ENCODE measurements at regions not wholly inside any gene's neighbourhood (a gene's known extent, or its start where the extent isn't known, plus 50 kb on each side); places are given as distances from the start of the nearest gene placed in this dataset.
"Not testable (repeated sequence)": the region's sequence is repeated elsewhere in the genome, so short reads cannot be mapped to it uniquely, and the experiment has no call there.

DNA sequence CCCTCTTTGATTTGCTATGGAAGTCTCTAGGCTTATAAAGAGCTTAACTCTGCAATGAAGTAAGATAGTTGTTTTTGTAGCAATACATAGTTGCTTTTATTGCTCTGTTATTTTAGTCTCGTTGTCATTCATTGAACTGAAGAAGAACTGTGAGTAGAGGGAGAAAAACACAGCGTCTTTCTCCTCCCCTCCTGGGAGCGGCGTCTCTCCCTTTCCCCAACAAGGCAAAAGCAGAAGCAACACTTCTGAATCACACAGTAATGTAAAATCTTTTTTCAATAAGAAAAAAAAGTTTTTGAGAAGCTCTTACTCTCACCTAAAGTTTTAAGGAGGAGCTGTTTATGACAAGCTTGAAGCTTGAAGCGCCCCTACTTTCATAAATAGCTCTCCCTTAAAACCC lies 119.3 kb upstream of the SLC7A14 start:
- DNase-seq (ENCODE audit: low read depth): no peak

GRCh38 chr3:170703121-170703588 lies 117.3 kb upstream of the SLC7A14 start:
- DNase-seq (ENCODE audit: low read depth): peak; percentile 81

DNA sequence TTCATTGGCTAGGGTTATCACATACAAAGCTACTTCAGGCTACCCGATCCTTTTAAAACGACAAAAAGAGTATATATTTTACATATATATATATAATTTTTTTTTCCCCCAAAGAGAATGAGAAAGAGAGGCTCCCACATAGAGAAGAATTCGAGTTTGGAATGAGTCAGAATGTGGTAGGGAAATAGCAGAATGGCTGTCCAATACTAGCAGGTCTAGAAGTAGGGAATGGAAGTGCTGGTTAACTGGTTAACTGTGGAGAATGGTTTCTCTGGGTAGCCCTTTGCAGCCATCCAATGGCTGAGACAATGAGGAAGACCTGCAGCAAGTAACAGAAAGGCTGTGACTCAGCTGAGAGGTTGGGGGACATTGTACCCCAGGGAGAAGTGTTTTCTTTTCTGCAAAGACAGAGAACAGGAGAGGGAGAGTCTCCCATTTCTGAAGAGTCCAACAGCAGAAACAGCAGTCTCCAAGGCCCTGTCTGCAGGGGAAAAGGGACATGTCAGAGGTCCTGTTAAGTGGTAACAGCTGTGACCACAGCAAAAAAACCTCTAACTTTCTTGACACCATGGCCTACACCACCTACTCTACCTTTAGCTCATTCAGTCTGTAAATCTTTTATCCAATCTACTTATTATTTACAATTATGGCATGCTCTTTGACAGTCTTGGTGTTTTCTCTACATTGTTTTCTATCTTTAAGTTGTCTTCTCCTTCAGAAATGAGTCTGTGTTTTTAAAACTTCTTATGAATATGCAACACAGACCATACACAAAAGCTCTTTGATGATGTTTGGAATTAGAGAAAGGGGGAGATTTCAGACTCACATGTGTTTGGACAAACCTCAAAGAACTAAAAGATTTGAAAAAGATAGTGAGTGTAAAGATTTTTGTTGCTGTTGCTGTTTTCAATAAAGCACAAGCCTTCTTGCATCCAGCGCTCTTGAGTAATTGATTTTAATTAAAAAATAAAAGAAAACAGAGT lies 116.1 kb upstream of the SLC7A14 start:
- DNase-seq (ENCODE audit: low read depth): no peak

GRCh38 chr3:170700054-170700404 lies 114.2 kb upstream of the SLC7A14 start:
- DNase-seq (ENCODE audit: low read depth): no peak

DNA sequence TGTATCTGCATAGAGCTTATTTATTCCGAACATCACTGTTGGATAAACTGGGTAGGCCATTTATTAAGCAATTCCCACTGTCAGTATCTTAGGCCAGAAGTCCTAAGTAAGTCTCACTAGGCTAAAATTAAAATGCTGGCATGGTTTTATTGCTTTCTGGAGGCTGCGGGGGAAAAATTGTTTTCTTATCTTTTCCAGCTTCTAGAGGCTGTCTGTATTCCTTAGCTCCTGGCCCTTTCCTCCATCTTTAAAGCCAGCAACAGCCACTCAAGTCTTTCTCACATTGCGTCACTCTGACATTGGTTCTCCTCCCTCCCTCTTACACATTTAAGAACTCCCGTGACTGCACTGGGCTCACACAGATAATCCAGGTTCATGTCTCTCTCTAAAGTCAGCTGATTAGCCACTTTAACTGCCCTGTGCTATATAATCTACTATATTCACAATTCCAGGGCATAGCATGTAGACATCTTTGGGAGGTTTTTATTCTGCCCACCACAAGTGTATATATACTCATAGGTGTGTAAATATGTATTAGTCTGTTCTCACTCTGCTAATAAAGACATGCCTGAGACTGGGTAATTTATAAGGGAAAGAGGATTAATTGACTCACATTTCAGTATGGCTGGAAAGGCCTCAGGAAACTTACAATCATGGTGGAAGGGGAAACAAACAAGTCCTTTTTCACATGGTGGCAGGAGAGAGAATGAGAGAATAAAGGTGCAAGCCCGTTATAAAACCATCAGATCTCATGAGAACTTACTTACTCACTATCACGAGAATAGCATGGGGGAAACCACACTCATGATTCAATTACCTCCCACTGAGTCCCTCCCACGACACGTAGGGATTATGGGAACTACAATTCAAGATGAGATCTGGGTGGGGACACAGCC lies 113.5 kb upstream of the SLC7A14 start:
- DNase-seq (ENCODE audit: low read depth): no peak

GRCh38 chr3:170697908-170698307 lies 112.0 kb upstream of the SLC7A14 start:
- DNase-seq (ENCODE audit: low read depth): no peak

DNA sequence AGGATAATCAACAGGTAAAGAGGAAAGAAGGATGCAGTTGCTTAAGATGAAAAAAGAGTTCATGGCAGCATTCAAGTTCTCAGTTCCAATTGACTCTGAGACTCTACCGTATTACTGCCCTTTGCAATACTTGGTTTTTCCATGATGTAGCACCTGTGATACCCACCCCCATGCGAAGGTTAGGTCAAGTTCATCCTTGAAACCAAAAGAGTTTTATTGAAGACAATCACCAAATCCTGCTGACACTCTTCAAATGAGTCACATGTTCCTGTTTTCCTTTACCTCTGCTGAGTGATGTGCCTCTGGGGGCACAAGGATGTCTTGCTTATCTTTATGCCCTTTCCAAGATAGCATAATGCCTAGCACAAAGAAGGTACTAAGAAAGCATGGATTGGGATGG lies 111.3 kb upstream of the SLC7A14 start:
- no peak for DNase-seq (ENCODE audit: low read depth)

- DNase-seq (ENCODE audit: low read depth): no peak
These were observed 109.7 kb upstream of the SLC7A14 start for GRCh38 chr3:170695486-170696064.

GRCh38 chr3:170692720-170693119 lies 106.8 kb upstream of the SLC7A14 start:
- DNase-seq (ENCODE audit: low read depth): no peak

DNA sequence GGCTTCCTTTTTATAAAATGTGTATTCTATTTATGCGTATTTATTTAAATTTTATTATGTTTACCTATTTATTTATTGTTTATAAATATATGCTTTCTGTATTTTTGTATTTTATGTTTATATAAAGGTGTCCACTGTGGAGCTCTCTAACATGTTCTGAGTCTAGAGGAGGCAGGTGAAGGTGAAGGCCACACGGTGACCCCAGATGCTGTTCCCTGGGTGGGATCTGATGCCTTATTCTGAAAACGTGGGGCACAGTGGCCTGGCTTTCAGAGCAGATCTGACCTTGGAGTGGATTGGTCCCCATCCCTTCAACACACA lies 104.7 kb upstream of the SLC7A14 start:
- no peak for DNase-seq (ENCODE audit: low read depth)

- no peak for DNase-seq (ENCODE audit: low read depth)
These were observed 104.2 kb upstream of the SLC7A14 start for GRCh38 chr3:170689893-170690660.

GRCh38 chr3:170689296-170689829 lies 103.5 kb upstream of the SLC7A14 start:
- peak; percentile 80 for DNase-seq (ENCODE audit: low read depth)

- not testable (repeated sequence) for DNase-seq (ENCODE audit: low read depth)
These were observed 102.3 kb upstream of the SLC7A14 start for GRCh38 chr3:170688222-170688621.

GRCh38 chr3:170680593-170680992 lies 94.7 kb upstream of the SLC7A14 start:
- no peak for DNase-seq (ENCODE audit: low read depth)

DNA sequence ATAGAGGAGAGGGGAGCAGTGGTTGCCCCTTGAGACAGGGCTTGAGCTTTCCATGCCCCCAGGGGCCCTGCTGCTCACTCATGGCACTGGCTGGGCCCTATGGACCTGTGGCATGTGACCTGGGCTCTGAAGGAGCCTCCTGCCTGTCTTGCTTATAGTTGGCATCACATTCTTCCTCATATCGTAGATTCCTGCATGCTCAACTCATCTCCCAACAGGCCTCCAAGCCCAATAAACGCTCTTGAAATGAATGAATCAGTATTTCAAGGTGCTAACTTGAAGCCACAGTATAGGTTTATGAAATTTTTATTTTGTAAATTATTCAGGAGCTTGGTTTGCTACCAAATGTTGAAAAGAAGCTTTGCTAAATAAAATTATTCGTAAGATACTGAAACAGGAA lies 93.3 kb upstream of the SLC7A14 start:
- DNase-seq (ENCODE audit: low read depth): no peak

- no peak for DNase-seq (ENCODE audit: low read depth)
These were observed 84.6 kb upstream of the SLC7A14 start for GRCh38 chr3:170670504-170670903.

GRCh38 chr3:170662986-170663385 lies 77.1 kb upstream of the SLC7A14 start:
- not testable (repeated sequence) for DNase-seq (ENCODE audit: low read depth)

GRCh38 chr3:170660139-170660538 lies 74.3 kb upstream of the SLC7A14 start:
- no peak for DNase-seq (ENCODE audit: low read depth)

GRCh38 chr3:170657312-170657711 lies 71.4 kb upstream of the SLC7A14 start:
- DNase-seq (ENCODE audit: low read depth): no peak

DNA sequence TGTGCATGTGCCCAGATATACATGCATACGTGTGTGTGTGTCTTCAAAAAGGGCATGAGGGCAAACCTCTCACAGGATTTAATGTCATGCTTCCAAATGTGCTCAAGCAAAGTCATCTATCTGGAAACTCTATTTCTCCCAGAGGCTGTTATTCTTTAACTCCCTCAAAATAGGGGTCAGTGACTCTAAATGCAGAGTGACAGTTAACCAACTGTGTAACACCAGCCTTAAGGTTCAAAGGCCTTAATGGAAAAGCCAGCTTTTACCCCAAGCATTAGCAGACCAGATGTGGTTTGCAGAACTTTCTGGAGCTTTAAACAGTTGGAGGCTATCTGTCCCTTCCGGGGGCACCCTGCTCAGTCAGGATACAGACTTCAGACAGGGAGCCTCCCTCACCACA lies 70.4 kb upstream of the SLC7A14 start:
- DNase-seq (ENCODE audit: low read depth): no peak

DNA sequence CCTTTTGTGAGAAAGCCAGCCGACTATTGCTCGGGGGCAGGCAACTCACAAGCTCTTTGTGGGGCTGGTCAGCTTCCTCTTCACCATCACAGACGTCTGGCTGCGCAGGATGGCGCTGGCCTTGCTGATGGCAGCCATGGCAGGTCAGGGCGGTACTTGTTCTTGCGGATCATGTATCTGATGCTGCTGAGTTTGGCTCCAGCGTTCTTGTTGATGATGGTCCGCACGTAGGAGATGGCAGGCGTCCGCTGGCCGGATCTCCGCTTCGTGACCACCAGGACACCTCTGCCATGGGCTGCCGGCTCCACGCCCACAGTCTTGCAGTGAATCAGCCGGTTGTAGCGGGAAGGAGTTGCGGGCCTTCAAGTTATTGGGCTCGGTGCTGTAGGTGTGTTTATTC lies 67.9 kb upstream of the SLC7A14 start:
- no peak for DNase-seq (ENCODE audit: low read depth)

Data from GM04504 (cell line).